Body of pancreas (tissue), 4 donors: ENCODE measurements at regions not wholly inside any gene's neighbourhood (a gene's known extent, or its start where the extent isn't known, plus 50 kb on each side); places are given as distances from the start of the nearest gene placed in this dataset.

Experiments used
- POLR2A ChIP-seq, 3 donors: fragments of 450-650 bp; IDR thresholded peaks; one replicate each; pipeline ENCODE4 v1.6.1; 2016; ENCODE audit warnings: antibody characterized with exemption in 3 of 3, mild to moderate bottlenecking in 2 of 3
- TF ChIP-seq, protein P1 (sequence below), 7 experiments: fragments of 450-650 bp in 4 of 7; fragments of 200-600 bp in 3 of 7; sonication (generic) in 3 of 7; IDR thresholded peaks; one replicate each; pipeline ENCODE4 v1.5.1; 2016 to 2019; ENCODE audit warnings: antibody characterized with exemption in 7 of 7

GRCh38 chr16:35152067-35152627 is 1692.7 kb downstream of the TP53TG3F start:
- TF ChIP-seq, protein P1, sequence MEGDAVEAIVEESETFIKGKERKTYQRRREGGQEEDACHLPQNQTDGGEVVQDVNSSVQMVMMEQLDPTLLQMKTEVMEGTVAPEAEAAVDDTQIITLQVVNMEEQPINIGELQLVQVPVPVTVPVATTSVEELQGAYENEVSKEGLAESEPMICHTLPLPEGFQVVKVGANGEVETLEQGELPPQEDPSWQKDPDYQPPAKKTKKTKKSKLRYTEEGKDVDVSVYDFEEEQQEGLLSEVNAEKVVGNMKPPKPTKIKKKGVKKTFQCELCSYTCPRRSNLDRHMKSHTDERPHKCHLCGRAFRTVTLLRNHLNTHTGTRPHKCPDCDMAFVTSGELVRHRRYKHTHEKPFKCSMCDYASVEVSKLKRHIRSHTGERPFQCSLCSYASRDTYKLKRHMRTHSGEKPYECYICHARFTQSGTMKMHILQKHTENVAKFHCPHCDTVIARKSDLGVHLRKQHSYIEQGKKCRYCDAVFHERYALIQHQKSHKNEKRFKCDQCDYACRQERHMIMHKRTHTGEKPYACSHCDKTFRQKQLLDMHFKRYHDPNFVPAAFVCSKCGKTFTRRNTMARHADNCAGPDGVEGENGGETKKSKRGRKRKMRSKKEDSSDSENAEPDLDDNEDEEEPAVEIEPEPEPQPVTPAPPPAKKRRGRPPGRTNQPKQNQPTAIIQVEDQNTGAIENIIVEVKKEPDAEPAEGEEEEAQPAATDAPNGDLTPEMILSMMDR (IDR thresholded peaks at IDR 0.05) = no peak
- TF ChIP-seq POLR2A (IDR thresholded peaks at IDR 0.05) = no peak
